Gastrocnemius medialis (tissue), 4 donors: ENCODE measurements at regions not wholly inside any gene's neighbourhood (a gene's known extent, or its start where the extent isn't known, plus 50 kb on each side); places are given as distances from the start of the nearest gene placed in this dataset.

Experiments used
- CTCF ChIP-seq, 5 experiments: fragments of 450-650 bp in 3 of 5; fragments of 200-600 bp in 2 of 5; sonication (generic) in 2 of 5; IDR thresholded peaks in 4 of 5; conservative IDR thresholded peaks in 1 of 5; 1 replicate in 4 of 5; 2 replicates in 1 of 5; pipeline ENCODE4 v1.5.1; 2016 to 2019; ENCODE audit warnings: antibody characterized with exemption in 5 of 5, mild to moderate bottlenecking in 3 of 5, moderate library complexity in 3 of 5
- POLR2A ChIP-seq, 2 donors: fragments of 450-650 bp; IDR thresholded peaks; one replicate each; pipeline ENCODE4 v1.6.1; 2017; ENCODE audit warnings: antibody characterized with exemption in 2 of 2, mild to moderate bottlenecking in 2 of 2, moderate library complexity in 2 of 2

DNA sequence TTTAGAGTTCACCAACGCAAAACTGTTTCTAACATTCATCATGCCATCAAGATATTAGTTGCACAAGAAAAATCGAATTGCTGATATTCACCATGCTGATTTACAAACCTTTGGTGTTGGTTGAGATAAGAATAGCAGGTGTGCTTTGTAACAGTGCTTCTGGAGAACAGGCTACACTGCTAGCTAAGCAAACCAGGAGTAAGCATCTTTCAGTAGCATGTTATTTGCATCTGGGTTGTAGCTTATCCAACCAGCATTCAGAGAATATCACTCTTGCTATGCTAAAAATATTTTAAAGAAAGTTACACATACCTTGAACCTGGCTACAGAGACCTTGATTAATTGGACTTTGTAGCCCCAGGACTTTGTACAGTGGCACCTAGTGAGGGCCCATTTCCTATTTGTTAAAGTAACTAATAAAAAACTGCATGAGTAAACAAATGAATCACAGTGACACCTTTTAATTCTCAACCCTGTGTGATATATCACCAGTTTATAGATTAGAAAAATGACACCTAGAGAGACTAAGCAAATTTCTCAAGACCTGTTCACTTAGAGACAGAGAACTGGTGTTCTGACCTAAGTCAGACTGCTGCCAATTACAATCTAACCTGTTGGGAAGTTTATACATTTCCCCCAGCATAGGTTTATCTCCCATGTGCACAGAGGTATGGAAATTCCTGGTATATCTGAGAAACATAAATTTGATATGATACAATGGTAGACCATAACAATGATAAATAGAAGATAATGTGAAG lies 435.5 kb upstream of the TGFBR2 start:
- TF ChIP-seq CTCF (IDR thresholded peaks at IDR 0.05 in 4 of 5, conservative IDR thresholded peaks at IDR 0.05 in 1 of 5): no peak
- TF ChIP-seq POLR2A (IDR thresholded peaks at IDR 0.05): no peak
